HG03139 (cell line): ENCODE measurements at regions not wholly inside any gene's neighbourhood (a gene's known extent, or its start where the extent isn't known, plus 50 kb on each side); places are given as distances from the start of the nearest gene placed in this dataset.
"Not testable (repeated sequence)": the region's sequence is repeated elsewhere in the genome, so short reads cannot be mapped to it uniquely, and the experiment has no call there.

Source experiments
- ATAC-seq: cut with Tn5 transposase; IDR thresholded peaks from one replicate; pipeline ENCODE4 v1.9.1; 2021; ENCODE audit not compliant: unreplicated experiment

- ATAC-seq: not testable (repeated sequence)
Observed at GRCh38 chr22:49698616-49699015, 129.1 kb downstream of the BRD1 start.

GRCh38 chr22:49697047-49697446, 130.6 kb downstream of the BRD1 start:
- no peak for ATAC-seq

GRCh38 chr22:49694462-49695260, 133.0 kb downstream of the BRD1 start:
- no peak for ATAC-seq

GRCh38 chr22:49693848-49694247, 133.8 kb downstream of the BRD1 start:
- ATAC-seq: no peak

GRCh38 chr22:49693416-49693815, 134.3 kb downstream of the BRD1 start:
- no peak for ATAC-seq

GRCh38 chr22:49692499-49693225, 135.0 kb downstream of the BRD1 start:
- ATAC-seq: no peak

- ATAC-seq: no peak
Observed at GRCh38 chr22:49691256-49691655, 136.4 kb downstream of the BRD1 start.

- no peak for ATAC-seq
Observed at GRCh38 chr22:49690454-49690853, 137.2 kb downstream of the BRD1 start.

GRCh38 chr22:49689858-49690257, 137.8 kb downstream of the BRD1 start:
- no peak for ATAC-seq

GRCh38 chr22:49689255-49689770, 138.4 kb downstream of the BRD1 start:
- no peak for ATAC-seq

GRCh38 chr22:49688516-49689254, 139.0 kb downstream of the BRD1 start:
- no peak for ATAC-seq

- ATAC-seq: no peak
Observed at GRCh38 chr22:49687786-49688515, 139.7 kb downstream of the BRD1 start.

GRCh38 chr22:49687333-49687732, 140.3 kb downstream of the BRD1 start:
- no peak for ATAC-seq

- no peak for ATAC-seq
Observed at GRCh38 chr22:49686495-49687219, 141.0 kb downstream of the BRD1 start.

GRCh38 chr22:49685686-49686085, 142.0 kb downstream of the BRD1 start:
- ATAC-seq: no peak

GRCh38 chr22:49685116-49685515, 142.6 kb downstream of the BRD1 start:
- no peak for ATAC-seq

- ATAC-seq: no peak
Observed at GRCh38 chr22:49683032-49683431, 144.6 kb downstream of the BRD1 start.

- ATAC-seq: not testable (repeated sequence)
Observed at GRCh38 chr22:49680819-49681218, 146.9 kb downstream of the BRD1 start.

GRCh38 chr22:49678842-49679170, 148.9 kb downstream of the BRD1 start:
- no peak for ATAC-seq

- ATAC-seq: no peak
Observed at GRCh38 chr22:49678137-49678841, 149.4 kb downstream of the BRD1 start.
